NCI-H345 treated with DMSO at 0.1 percent for 48 hours (cell line): ENCODE measurements at regions not wholly inside any gene's neighbourhood (a gene's known extent, or its start where the extent isn't known, plus 50 kb on each side); places are given as distances from the start of the nearest gene placed in this dataset.
"Not testable (repeated sequence)": the region's sequence is repeated elsewhere in the genome, so short reads cannot be mapped to it uniquely, and the experiment has no call there.

Experiments used
- DNase-seq: peaks from one replicate; lab custom pipeline; 2025; ENCODE audit not compliant: unreplicated experiment; lab: John Stamatoyannopoulos, UW

DNA sequence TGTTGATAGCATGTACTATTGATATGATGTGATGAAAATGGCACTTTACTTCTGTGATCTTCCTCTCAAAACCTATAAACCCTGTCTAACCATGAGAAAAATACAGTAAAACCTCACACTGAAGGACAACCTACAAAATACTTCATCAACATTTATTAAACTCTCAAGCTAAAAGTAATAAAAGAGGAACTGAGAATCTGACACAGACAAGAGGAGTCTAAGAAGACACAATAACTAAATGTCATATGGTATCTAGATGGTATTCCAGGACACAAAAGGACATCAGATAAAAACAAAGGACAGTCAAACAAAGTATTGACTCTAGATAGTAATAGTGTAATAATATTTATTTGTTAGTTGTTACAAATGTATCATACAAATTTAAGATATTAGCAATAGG is 655.3 kb downstream of the SH3BGRL start:
- DNase-seq: no peak

DNA sequence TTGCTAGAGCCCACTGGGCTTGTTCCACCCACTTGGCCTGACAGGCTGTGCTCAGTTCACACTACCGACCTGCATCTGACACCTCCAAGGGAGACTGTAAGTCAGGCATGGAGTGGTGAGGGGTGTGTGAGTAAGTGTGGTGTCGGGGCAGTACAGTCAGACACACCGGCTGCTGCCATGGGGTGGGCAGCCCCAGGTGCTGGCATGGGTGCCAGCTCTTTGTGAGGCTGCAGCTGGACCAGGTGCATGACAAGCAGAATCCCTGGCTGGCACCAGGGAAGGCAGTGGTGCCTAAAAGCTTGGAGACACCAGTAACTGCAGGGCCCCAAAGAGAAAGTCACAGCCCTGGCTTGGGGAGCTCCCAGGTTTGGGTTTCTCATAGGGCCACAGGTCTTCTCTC is 665.0 kb downstream of the SH3BGRL start:
- no peak for DNase-seq

DNA sequence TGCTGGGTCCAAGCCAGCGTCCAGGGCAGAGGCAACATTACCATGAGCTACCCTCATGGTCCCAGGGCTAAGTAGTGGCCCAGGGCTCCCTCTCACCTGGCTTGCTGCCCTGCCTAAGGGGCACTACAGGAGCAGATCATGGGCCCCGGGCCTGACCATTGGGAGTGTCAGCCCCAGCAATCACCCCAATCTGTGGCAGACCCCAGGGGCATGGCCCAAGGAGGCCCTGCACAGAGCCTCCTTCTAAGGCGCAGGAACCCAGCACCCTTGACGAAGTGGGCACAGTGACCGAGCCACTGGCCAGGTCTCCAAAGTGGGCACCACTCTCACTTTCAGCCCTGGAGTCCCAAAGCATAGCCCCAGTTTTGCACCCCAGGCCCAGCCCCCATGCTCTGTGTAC is 667.1 kb downstream of the SH3BGRL start:
- DNase-seq: no peak

DNA sequence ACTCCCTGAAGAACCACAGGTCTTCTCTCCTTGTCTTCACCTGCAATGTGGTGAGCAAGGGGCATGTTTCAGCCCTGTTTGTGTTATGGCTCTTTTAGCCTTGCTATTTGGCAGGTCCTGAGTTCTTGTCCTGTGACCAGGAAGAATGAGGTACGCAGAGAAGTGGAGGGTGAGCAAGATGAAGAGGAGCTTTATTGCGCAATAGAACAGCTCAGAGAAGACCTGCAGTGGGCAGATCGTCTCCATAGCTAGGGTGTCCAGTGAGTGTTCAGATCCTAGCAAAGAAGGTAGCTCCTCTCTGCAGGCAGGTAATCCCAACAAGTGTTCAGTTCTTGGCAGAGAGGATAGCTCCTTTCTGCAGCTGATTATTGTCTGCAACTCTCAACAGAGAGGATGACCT is 672.9 kb downstream of the SH3BGRL start:
- no peak for DNase-seq

DNA sequence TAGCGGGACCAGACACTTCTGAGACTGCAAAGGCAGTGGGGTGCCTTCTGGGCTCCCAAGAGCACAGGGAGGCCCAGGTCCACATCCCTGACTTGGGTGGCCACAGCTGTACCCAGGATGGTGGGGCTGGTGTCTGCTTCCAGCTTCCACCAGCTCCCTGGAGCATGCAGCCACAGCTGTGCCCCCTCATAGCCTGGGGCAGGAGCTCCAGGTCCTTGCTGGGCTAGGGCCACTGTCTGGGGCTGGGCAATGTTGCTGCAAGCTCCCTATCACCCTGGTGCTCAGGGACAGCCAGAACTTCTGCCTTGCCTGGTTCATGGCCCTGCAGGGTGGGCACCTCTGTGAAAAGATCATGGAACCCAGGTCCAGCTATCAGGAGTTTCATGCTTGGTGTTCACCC is 673.9 kb downstream of the SH3BGRL start:
- DNase-seq: no peak

DNA sequence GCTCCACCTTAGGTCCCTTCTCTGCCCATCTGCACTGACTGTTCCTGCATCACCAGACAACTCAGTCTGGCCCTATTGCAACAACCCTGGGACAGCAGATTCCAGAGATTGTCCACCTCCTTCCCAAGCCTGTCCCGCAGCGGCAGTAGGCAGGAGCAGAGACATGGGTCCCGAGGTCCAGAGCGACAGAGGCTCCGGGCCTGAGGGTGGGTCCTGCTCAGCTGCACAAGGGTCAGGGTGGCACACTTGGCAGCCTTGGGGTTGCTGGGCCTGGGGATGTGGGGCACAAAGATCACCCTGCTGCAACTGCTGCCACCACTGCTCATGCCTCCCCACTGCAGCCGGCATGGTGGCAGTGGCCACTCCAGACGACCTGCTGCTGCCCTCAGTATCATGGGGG is 674.5 kb downstream of the SH3BGRL start:
- DNase-seq: no peak

DNA sequence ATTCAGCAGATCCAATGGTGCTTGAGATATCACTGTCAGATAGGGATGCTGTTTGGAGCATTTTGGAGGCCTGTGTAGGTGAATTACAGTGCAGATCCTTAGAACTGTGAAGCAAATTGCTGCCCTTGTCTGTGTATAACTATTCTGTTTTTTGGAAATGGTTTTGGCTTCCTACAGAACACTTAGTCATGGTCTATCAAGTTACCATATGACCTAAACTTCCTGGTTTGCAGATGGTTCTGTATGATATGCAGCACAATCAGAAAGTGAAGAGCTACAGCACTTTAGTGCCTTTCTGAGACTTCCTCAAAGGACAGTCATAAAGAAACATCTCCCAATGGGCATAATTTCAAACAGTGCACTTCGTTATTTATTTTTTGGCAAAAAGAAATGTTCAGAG is 688.6 kb downstream of the SH3BGRL start:
- no peak for DNase-seq

DNA sequence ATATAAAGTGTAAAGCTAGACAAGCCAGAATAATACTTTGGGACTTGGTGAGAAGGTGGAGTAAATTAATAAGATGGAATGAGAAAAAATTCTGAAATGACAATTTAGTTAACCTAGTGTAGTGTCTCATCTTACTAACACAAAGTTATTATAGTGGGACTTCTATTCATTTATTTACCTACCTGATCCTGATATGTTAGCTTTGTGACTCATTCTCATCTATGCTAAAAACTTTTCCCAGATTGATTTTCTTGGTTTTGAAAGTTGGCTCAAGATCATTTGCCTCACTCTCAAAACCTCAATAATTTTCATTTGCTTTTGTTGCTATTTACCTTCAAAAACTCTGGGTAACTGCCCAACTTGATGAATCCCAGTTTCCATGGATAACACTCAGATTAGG is 698.6 kb downstream of the SH3BGRL start:
- no peak for DNase-seq

DNA sequence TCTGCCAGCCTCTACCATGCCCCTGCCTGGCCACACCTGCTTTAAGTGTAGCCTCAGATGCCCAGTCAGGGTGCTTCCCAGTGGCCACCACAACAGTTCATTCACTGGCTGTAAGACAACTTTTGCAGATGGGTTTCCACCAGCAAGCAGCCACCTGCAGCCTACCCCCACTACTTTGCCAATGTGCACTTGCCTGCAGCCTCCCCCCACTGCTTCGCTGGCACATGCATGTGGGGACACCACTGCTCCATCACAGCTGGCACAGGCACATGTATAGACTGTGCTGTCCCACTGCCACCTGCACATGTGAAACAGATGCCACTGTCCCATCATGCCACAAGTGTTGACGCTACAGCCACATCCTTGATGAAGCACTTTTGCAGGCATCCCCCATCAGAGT is 723.9 kb downstream of the SH3BGRL start:
- DNase-seq: no peak

DNA sequence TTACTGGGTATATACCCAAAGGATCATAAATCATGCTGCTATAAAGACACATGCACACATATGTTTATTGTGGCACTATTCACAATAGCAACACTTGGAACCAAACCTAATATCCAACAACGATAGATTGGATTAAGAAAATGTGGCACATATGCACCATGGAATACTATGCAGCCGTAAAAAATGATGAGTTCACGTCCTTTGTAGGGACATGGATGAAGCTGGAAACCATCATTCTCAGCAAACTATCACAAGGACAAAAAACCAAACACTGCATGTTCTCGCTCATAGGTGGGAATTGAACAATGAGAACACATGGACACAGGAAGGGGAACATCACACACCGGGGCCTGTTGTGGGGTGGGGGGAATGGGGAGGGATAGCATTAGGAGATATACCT is 744.0 kb downstream of the SH3BGRL start:
- not testable (repeated sequence) for DNase-seq

DNA sequence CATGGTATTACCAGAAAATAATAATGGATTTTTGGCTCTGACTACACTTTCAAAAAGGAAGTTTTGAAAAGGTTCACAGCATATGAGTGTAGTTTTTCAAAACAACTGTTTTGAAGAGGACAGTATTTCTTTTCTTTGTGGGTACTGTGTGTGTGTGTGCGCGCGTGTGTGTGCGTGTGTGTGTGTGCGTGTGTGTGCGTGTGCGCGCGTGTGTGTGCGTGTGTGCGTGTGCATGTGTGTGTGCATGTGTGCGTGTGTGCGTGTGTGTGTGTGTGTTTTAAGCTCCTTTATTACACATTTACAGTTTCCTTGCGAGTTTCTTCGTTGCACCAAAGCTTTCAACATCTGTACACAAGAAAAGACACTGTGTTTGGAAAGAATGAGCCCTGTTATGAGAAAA is 755.4 kb downstream of the SH3BGRL start:
- DNase-seq: no peak

DNA sequence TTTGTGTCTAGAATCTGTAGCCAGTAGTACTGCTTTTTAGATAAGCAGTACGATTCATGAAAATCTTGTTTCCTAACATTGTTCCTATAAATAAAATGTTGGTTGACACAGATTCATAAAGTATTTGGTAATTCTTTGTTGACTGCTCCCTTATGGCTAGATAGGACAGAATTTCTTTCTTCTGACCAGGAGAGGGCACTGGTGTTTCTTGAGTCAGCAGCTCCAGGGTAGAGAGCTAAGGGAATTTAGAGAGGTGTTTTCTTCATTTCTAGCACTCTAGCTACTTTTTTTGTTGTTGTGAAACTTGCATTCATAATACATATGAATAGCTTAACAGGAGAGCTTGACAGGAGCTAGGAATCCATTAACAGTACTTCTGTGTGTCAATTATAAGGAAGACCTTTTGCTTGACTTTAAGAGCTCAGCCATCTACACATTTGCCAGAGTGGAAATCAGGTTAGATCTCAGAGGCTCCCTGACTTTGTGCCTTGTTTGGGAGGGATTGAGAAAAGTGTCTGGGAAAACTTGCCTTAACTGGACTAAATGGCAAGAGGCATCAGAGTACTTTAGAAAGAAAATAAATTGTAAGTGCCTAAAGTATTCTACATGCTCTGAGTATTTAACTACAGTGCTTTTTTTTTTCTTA is 756.1 kb downstream of the SH3BGRL start:
- peak; percentile 0 for DNase-seq

DNA sequence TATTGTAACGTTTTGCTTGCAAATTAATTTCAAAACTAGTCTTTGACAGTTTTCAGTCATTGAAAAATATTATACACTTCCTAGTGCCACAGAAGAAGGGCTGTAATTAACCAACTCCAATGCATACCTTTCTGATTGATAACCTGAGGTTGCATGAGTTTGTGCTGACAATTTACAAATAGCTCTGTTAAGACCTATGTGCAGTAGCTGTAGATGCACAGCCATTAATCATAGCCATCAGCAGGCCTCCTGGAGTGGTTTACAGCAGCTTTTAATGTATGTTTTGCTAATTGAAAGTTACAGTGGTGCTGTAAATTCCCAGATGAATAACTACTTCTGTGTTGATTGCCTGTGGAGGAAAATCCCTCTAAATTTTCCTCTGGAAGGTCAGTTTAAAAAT is 758.1 kb downstream of the SH3BGRL start:
- no peak for DNase-seq

DNA sequence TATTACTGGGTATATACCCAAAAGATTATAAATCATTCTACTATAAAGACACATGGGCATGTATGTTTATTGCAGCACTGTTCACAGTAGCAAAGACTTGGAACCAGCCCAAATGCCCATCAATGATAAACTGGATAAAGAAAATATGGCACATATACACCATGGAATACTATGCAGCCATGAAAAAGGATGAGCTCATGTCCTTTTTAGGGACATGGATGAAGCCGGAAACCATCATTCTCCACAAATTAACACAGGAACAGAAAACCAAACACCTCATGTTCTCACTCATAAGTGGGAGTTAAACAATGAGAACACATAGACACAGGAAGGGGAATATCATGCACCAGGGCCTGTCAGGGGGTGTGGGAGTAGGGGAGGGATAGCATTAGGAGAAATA is 772.5 kb downstream of the SH3BGRL start:
- DNase-seq: not testable (repeated sequence)

DNA sequence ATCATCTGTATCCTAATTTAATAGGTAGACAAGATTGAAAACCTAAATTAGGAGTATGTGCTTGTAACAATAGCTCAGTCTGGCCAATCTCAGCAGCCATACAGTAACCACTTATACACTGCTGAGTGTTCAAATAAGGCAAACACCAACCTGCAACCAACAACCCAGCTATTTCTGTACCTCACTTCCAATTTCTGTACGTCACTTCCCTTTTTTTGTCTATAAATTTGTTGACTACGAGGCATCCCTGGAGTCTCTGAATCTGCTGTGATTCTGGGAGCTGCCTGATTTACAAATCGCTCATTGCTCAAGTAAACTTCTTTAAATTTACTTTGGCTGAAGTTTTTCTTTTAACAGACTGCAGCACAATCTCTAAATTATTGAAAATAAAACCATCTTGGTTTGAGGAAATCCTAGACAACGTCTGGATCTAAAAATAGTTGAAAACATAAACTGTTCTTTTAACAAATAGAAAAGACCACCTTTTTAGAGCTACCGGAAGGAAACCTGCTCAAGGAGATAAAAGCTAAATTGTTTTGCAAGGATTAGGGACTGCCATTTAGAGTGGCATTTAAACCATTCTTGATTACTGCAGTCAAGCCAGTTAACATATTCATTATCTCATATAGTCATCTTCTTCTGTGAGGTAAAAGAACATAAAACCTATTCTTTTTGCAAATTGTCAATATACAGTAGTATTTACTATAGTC is 778.1 kb downstream of the SH3BGRL start:
- no peak for DNase-seq

DNA sequence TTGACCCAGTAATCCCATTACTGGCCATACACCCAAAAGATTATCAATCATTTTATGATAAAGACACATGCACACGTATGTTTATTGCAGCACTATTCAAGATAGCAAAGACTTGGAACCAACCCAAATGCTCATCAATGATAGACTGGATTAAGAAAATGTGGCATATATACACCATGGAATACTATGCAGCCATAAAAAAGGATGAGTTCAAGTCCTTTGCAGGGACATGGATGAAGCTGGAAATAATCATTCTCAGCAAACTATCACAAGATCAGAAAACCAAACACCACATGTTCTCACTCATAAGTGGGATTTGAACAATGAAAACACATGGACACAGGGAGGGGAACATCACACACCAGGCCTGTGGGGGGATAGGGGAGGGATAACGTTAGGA is 785.3 kb downstream of the SH3BGRL start:
- not testable (repeated sequence) for DNase-seq

DNA sequence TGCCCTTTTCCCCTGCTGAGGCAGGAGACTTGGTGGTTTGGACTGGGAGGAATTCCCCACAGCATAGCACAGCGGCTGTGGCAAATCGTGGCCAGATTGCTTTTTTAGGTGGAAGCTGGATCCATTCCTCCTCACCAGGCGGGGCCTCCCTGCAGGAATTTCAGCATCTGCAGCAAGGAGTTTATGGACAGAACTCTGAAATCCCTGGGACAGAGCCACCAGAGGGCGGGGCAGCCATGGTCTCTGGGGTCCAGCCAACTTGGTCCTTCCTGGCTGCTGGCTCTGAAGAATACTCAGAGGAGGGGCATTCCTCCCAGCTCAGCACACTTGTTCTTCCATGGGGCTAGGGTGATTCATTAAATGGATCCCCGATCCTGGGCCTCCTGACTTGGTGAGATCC is 794.3 kb downstream of the SH3BGRL start:
- no peak for DNase-seq

DNA sequence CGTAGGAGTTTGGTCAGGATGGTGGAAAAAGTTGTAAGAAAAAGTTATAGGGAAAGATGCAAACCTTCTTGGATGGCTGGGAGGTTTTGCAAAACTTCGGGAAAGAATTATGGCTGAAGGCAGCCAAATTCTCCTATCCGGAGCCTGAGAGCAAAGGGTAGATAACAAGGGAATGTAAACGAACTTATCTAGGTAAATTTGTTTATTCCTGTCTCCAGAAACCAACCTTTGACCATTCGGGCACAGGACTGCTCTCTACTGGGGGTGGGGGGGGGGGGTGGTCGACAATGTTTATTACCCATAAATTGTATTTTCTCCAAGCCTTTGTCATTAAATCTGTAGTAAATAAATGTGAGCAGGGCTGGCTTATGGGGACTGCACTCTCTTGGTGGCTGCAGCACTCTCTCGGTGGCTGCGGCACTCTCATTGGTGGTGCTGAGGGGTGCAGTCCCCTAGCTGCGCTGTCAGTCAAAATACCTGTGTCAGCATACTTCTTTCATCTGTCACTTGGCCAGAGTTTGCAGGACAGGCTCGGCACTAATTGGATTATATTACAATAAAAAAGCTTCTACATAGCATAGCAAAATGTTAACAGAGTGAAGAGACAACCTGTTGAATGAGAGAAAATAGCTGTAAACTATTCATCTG is 827.8 kb downstream of the SH3BGRL start:
- DNase-seq: no peak

DNA sequence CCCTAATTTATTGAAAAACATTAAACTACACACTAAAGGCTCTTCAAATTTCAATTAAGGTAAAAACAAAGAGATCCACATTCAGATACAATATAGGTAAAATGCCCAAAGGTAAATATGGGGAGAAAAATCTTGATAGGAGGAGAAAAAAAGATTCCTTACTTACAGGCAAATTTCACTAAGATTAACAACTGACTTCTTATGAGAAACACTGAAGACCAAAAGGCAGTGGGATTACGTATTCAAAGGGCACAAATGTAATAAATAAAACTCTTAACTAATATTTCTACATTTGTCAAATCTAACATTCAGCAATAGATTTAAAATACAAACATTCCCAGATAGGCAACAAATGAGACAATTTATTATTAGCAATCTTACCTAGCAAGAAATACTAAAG is 829.3 kb downstream of the SH3BGRL start:
- no peak for DNase-seq

DNA sequence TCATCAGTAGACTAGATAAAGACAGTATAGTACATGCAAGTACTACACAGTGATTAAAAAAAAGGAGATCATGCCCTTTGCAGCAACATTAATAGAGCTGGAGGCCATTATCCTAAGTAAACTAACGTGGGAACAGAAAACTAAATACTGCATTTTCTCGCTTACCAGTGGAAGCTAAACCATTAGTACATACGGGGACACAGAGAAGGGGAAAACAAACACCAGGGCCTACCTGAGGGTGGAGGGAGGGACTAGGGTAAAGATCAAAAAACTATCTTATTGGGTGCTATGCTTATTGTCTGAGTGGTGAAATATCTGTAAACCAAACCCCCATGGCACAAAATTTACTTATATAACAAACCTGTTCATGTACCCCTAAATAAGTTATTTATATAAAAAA is 836.9 kb downstream of the SH3BGRL start:
- DNase-seq: no peak

DNA sequence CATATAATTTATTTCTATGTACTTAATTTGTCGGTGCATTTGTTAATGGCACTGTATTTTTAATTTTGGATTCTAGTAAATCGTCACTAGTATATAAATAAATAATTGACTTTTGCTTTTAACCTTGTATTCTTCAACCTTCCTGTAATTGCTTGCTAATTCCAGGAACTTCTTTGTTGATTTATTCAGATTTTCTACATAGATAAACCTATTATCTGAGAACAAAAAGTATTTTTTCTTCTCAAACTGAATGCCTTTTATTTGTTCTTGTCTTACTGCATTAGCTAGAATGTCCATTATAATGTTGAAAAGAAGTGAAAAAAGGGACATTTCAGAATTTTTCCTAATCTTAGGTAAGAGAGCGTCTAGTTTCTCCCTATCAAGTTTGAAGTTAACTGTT is 839.1 kb downstream of the SH3BGRL start:
- DNase-seq: no peak

DNA sequence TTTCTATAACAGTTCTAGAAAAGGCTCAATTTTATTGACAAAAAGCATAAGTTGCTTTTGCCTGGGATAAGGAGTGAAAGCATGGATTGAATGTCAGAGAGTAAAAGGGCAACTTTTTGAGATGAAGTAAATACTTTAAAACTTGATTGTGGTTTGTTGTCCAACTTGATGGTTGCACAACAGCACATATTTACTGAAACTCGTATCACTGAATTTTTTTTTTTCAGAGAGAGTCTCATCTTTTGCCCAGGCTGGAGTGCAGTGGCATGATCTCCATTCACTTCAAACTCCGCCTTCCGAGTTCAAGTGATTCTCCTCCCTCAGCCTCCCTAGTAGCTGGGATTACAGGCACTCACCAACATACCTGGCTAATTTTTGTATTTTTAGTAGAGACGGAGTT is 856.8 kb downstream of the SH3BGRL start:
- no peak for DNase-seq

DNA sequence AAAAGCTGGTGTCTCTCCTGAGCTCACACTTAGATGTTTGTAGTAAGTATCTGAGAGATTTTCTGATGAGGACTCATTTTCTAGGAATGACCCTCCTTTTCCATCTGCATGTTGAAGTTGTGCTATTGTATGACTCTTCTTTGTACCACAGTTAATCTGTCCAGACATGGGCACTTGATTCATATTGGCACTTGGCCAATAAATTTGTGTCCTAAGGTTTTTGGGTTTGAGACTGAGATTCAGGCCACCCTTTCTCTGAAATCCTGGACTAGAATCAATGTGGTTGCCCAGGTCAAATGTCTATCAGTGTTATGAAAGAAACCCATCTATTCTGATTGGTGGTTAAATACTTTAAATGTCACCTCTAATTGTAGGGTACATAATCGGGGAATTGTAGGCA is 869.0 kb downstream of the SH3BGRL start:
- no peak for DNase-seq
